NCI-H510A (cell line): ENCODE measurements at regions not wholly inside any gene's neighbourhood (a gene's known extent, or its start where the extent isn't known, plus 50 kb on each side); places are given as distances from the start of the nearest gene placed in this dataset.
"Not testable (repeated sequence)": the region's sequence is repeated elsewhere in the genome, so short reads cannot be mapped to it uniquely, and the experiment has no call there.

ENCODE experiments used
- DNase-seq: peaks from one replicate; lab custom pipeline; 2025; lab: John Stamatoyannopoulos, UW

DNA sequence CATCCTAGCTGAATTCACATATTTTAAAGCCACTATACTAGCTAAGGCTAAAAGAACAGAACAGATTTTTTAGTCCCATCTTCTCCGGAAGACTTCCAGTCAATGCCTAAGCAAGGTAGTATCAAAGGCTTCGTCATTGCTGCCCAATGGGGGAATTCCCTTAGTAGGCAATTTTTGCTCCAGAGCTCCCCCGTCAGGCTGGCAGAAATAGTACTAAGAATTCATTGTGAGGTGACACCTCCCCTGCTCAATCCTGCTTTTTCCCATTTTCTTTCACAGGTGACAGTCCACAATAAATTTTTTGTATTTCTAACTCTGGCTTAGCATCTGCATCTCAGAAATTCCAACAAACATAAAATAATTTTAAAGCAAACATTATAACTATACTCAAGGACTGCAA lies 52.8 kb upstream of the SRSF6 start:
- DNase-seq: no peak

DNA sequence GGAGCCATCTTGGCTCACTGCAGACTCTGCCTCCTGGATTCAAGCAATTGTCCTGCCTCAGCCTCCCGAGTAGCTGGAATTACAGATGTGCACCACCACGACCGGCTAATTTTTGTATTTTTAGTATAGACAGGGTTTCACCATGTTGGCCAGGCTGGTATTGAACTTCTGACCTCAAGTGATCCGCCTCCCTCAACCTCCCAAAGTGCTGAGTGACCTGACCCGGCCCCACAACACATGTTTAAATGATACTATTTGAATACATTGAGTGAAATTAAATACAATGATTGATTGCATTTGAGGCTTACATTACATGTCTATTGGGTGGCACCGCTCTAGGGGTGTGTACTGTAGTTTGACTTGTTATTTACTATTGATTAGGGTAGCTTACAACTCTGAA lies 56.8 kb upstream of the SRSF6 start:
- DNase-seq: not testable (repeated sequence)

DNA sequence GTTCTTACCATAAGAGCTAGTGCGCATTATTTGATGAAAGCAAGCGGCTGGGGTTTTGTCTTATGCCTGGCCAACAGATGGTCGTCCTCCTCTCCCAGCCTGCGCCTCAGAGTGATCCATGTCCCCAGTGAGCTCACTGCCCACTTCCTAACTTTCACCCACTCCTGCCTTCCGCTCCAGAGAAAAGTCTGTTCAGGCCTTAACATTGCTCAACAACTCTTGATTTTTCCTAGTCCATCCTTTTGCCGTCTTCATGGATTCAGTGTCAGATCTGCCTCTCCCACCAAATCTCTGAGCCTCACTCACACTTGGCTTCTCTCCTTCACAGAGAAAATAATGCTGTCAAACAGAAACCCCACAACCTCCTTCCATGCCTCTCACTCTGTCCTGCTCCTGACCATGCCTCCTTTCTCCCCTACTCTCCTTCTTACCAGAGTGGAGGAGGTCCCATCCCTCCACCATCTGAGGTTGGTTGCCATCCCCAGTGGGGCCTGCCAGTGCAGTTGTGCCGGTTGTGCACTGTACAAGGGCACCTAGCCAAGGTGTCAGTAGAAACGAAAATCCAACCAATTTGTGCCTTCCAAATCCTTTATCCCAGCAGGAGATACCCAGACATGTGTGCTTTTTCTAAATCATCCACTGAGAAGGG lies 58.9 kb upstream of the SRSF6 start:
- no peak for DNase-seq

DNA sequence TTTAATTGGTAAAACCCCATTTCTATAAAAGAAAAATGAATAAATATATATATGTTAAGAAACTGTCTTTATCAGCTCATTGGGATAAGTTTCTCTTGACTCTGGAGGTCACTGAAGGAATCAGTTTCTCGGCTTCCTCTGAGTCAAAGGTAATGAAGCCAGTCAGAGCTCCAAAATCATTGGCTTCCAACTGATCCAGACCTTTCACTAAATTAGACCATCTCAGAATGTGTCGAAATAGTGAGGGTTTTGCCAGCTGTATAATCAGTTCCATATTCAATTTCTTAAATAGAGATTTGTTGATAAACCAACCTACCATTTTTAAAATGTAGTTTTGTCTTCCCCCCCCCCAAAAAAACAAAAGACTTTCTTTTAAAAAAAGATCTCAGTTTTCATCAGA lies 60.5 kb upstream of the SRSF6 start:
- DNase-seq: no peak

DNA sequence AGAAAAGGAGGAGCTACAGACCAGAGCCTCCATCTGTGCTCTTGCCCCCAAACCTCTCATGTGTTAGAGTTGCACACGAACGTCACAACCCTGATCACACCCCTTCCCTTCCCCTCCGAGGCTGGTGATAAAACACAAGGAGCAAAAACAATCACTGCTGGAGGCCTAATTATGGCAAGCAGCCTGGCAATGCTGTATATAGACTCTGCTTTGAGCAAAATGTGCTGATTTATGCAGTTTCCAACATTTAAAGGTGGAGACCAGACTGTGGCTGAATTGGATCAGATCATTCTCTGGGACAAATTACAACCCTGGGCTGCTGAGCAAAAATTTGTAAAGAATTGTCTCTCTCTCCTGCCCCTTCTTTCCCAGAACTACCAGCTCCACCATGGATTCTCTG lies 64.6 kb upstream of the SRSF6 start:
- DNase-seq: no peak

DNA sequence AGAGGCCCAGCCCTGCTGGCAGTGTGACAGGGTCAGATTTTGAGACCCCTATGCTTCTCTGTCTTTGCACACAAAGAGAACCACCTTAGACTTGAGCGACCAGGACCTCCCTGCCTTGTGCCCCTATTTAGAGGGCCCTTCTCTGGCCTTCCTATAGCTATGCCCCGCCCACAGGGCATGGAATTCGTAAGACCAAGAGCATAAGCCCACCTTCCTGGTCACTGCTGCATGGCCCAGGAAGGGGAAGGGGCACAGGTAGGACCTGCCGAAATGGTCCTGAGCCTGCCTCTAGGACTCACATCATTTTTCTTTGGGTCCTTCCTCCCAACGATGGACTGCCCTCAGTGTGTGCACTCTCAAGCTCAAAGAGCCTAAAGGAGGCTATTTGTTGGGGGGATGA lies 65.1 kb upstream of the SRSF6 start:
- no peak for DNase-seq

DNA sequence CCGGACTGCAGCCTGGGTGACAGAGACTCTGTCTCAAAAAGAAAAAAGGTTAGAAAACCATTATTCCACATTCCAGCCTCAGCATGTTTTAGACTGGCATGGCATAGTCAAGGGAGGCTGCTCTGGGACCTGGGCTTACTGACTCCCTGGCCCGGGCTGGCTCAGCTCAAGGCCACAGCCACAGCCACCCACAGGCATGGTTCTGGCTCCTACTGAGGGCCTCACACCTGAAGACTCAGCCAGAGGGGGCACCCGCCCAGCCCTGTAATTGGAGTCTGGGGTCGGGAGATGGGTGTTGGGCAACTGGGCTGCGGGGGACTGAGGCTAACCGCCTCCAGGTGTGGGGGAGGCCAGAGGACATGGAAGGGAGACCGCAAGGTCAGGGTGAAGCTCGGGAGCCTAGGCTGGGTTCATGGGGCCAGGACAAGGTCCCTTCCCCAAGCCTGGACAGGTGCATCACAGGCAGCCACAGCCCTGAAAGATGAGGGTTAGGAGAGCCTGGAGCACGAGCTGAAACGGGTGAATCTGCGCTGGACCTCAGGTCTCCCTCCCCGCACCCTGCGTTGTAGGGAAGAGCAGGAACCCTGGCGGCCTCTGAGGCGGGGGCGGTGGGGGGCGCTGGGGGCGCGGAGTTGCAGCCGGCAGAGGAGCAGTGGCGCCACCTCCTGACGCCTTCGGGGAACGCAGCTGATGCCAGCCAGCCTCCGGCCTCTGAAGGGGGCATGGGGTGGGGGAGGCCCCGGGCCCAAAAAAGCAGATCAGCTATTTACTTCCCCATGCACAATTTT lies 67.7 kb upstream of the SRSF6 start:
- DNase-seq: no peak

DNA sequence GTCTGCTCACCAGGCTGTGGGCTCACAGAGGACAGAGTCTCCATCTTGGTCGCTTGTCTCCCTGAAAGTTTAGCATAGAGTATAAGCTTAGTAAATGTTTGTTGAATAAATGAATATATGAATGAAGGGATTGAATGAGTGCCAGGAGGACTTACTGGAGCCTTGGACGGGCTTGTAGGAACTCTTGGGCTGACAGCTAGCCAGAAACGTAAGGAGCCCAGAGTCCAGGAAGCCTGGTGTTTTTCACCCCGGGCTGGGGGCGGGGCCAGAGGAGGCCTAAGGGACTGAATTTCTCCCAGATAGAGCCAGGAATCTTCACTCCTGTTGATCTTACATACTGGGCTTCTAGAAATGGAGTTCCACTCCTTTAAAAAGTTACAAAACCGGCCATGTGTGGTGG lies 68.5 kb upstream of the SRSF6 start:
- DNase-seq: no peak

DNA sequence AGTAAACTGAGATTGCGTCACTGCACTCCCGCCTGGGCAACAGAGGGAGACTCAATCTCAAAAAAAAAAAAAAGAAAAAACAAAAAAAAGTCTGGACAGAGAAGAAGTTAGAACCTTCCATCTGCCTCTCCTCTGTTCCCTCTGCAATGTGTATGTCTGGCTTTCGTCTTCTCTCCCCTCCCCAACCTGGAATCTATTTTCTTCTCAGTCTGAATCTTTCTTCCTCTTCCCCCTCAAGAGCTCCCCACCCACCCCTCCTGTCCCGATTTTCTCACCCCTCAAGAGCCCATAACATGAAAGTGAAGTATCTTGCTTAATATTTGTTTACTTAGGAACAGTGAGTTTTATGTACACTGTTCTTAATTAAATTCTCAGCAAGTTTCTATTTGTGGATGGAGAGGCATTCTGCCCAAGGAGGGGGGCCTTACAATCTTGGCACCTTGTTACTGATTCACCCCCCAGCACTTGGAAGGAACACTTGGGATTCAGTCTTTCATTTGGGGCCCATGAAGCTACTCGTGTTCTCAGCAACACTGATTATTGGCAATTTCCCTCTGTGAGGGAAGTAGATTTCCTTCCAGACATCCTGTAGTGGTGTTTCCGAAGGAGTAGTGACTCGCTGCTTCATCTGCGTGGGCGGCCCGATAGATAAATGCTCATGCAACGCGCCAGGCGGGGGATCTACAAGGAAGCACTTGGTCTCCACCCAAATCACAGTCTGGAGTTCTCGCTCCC lies 69.3 kb upstream of the SRSF6 start:
- DNase-seq: no peak

DNA sequence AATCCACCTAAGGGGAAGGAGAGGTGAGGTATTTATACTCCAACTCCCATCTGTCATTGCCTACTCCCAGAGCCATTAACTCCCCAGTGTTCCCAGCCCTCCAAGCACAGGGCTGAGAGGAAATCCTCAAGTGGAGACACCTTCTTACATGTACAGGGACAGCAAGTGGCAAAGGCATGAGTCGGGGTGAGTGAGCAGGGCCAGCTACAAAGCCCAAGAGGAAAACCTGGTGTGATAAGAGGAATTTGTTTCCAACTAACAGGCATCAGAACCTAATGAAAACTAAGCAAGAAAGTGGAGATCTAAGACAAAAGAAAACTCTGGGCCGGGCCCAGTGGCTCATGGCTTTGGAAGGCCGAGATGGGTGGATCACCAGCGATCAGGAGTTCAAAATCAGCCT lies 70.0 kb upstream of the SRSF6 start:
- no peak for DNase-seq

DNA sequence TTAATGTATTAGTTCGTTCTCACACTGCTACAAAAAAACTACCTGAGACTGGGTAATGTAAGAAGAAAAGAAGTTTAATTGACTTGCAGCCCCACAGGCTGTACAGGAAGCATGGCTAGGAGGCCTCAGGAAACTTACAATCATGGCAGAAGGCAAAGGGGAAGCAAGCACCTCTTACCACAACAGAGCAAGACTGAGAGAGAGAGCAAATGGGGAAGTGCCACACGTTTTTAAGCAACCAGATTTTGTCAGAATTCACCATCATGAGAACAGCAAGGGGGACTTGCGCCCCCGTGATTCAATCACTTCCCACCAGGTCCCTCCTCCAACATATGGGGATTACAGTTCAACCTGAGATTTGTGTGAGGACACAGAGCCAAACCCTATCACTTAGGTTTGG lies 70.8 kb upstream of the SRSF6 start:
- no peak for DNase-seq

DNA sequence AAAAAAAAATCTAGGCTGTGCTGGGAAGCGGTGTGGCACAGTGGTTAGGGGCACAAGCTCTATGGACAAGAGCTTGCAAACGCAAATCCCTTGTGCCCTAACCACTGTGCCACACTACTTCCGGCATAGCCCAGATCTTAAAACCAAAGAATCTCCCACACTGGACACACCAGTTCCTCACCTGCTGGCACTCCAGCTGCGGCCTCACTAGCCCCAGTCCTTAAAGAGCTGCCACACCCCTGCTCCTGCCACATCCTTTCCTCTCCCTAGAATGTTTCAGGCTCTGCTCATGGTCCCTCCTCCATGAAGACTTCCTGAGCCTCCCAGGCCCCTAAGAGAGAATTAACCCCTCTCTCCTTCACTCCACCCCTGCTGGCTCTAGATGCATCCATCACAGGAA lies 71.8 kb upstream of the SRSF6 start:
- DNase-seq: no peak

DNA sequence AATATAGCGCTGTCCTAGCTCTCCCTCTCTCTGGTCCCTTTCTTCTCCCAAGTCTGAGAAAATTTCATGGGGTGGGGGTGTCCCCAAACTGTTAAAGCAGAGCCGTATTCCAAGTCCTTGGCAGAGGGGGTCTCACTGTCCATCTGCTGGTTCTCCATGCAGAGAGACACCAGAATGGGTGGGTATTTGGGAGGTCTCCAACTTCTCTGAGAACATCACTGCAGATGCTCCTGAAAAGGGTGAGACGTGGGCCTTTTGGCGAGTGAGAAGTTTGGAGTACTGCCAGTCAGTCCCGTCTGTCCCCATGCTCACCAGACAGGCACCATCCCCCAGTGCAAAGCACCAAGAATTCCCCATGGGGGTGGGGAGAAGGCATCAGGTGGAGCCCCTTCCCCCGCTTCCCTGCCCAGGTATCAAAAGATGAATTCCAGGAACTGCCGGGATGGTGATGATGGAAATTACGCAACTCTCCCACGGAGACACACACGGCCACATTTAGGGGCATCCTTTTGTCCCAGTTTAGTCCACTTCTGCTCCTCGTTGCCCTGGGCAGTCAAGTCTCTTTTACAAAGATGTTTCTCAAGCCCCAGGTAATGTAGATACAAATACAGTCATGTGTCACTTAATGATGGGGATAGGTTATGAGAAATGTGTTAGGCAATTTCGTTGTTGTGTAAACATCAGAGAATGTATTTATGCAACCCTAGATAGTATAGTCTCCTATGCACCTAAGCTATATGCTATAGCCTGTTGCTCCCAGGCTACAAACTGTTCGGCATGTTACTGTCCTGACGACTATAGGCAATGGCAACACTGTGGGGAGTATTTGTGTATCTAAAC lies 73.4 kb upstream of the SRSF6 start:
- DNase-seq: no peak

DNA sequence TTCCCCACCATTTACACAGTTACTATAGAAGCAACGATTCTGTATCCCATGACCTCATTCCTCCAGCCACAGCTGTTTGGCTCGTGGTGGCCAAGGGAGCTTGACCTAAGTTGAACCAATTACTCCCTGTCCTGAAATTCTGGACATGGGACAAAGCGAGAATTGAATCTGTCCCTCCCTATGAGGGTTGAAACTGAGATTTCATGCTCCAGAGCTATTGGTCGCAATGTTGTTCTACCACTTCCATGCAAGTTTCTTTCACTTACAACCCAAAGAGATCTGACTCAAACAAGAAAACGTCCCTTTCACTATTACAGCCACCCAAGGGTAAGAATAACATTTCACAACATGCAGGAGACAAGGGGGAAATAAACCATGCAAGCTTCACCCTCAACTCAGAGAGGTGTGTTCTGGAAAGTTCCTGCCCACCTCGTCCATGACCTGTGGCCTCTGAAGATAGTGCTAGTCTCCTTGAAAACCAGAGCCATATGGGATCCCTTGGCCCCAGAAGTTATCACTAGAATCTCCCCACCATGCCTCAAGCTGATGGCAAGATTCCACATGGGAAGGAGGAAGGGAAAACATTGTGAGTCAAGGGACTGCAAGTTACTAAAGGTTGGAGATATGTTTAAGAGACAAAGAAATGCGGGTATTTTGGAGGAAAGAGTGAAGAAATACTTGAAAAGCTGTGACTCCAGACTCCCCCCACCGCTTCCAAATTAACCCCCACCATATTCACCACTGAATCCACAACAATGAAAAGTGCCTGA lies 74.5 kb upstream of the SRSF6 start:
- no peak for DNase-seq

DNA sequence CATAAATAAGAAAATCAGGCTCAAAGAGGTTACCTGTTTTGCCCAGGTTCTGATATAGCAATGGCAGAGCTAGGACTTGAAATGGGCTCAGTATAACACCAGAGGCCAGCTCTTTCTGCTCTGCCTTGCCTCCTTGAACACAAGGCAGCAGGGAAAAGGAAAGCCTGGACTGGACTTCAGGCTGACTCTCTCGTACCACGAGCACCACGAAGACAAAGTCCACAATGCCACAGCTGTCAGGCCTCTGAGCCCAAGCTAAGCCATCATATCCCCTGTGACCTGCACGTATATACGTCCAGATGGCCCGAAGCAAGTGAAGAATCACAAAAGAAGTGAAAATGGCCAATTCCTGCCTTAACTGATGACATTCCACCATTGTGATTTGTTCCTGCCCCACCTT lies 75.6 kb upstream of the SRSF6 start:
- DNase-seq: not testable (repeated sequence)

DNA sequence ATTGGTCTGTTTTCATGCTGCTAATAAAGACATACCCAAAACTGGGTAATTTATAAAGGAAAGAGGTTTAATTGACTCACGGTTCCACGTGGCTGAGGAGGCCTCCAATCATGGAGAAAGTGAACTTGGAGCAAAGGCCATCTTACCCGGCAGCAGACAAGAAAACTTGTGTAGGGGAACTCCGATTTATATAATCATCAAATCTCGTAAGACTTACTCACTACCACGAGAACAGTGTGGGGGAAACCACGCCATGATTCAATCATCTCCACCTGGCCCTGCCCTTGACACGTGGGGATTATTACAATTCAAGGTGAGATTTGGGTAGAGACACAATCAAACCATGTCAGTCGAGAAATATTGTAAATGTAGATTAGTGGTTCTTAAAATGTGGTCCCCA lies 76.2 kb upstream of the SRSF6 start:
- DNase-seq: not testable (repeated sequence)

DNA sequence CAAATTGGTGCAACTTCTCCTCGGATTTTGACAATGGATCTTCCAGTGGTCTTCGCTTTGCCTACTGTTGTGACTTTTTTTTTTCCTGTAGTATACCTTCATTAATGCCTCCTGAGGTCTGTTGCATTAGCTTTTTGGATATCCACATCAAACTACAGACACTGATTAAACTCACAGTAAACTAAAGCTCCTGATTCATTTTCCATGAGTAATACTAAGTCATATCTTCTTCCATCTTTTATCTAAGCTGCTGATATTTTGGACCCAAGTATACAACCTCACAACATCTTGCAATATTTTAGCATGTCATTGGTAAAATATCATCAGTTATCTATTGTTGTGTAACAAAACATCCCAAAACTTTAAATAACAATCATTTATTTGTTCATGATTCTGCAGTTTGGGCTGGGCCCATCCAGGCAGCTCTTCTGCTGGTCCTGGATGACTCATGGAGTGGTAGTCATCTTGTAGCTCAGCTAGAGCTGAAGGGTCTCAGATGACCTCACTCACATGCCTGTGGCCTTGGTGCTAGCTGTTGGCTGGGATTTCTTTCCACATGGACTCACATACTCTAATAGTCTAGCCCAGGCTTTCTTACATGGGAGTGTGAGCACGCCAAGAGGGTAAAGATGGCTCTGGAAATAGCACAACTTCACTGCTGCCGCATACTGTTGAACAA lies 78.3 kb upstream of the SRSF6 start:
- no peak for DNase-seq

DNA sequence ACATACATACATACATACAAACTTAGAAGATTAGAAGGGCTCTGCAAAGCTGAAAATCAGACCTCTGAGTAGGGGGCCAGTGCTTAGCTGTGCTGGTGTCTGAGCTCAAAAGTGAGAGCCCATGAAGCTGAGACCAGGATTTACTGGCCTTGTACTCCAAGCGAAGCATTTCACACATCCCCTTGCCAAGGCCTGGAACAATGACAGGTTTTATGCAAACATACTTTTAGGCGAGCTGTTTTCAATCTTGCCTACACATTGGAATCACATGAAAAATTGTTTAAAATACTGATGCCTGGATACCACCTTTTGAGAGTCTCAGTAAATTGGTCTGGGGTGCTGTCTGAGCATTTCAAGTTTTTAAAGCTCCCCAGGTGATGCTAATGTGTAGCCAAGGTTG lies 80.9 kb upstream of the SRSF6 start:
- DNase-seq: no peak

DNA sequence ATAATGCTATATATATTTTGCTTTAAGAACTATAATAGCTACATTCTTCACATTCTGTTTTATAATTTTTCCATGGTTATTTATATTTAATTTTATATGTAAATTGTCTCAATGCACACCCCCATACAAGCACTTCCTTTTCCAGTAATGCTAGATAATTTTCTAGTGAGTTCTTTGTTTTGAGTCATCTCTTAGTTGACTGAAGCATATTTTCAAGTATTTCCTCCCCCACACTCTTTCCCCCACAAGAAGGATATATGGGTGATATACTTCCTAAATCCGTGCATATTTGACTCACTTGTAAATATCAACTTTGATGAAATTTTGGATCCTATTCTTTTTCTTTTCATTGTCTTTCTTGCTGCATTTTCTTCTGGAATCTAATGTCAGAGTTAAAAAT lies 82.1 kb upstream of the SRSF6 start:
- DNase-seq: no peak

DNA sequence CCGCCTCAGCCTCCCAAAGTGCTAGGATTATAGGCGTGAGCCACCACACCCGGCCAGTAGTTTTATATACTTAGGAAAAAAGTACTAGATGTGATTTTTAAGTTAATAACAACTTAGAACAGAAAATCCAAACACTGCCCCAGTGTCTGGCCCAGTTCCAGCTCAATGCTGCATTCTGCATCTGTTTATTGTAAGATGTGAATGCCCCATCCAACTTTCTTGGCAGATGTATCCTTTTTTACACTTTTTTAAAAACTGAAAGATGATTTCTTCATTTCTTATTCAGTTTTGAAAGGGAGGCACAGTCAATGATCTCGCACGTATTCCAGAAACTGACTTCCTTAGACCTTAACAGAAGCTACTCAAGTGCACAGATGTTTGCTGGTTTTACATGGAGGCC lies 85.6 kb upstream of the SRSF6 start:
- DNase-seq: no peak

DNA sequence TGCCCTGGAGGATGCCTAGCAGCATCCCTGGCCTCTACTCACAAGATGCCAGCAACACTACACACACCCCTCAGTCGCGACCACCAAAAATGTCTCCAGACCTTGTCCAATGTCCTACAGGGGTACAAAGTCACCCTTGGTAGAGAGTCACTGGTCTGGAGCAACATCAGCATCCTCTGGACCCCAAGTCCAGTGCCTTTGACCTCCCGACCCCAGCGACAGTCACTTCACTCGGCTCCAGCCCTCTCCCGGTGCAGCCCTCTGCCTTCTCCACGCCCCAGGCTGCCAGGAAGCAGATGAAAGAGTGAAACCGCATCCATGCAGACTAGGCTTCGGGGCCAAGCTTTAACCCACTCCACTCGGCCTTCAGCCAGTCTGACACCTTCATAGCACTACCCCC lies 92.0 kb upstream of the SRSF6 start:
- DNase-seq: no peak
